HCT116 (cell line): ENCODE measurements at regions not wholly inside any gene's neighbourhood (a gene's known extent, or its start where the extent isn't known, plus 50 kb on each side); places are given as distances from the start of the nearest gene placed in this dataset.

Source experiments
- ATAC-seq: fragments of 200-7000 bp; cut with Tn5 transposase; 2 replicates; pipeline ENCODE4 v1.9.1; 2020; ENCODE audit warnings: mild to moderate bottlenecking, moderate library complexity
- BruUV-seq: library from RNA; stranded (reverse); fragments of 400-500 nt; replicated peaks from 2 replicates; lab custom pipeline; 2021; lab: Mats Ljungman, UMichigan
- CTCF ChIA-PET: fragments of 300-600 bp; sonication (Branson Sonifier 250); formaldehyde crosslinking; loops from one replicate; lab custom pipeline; 2021; ENCODE audit warnings: antibody characterized with exemption; lab: Charles Lee
- POLR2A ChIA-PET: fragments of 300-600, 350-600 bp; sonication (Branson Sonifier 250); formaldehyde crosslinking; loops from one replicate; lab custom pipeline; 2021; ENCODE audit warnings: antibody characterized with exemption; lab: Charles Lee
- RAD21 ChIA-PET, 2 experiments: fragments of 300-600 bp; sonication (Branson Sonifier 250); formaldehyde crosslinking; loops; one replicate each; lab custom pipeline; 2023; ENCODE audit warnings: low total read pairs in 2 of 2; ENCODE audit not compliant: uncharacterized antibody in 2 of 2, unreplicated experiment in 2 of 2, low non-redundant PET in 1 of 2; lab: Charles Lee
- DNase-seq: peaks from one replicate; pipeline ENCODE4 v3.0.0-alpha.2; 2010; ENCODE audit warnings: low read depth, low spot score
- H2AFZ ChIP-seq: fragments of 200-600 bp; shearing (Covaris generic), sonication (generic); 2 replicates; pipeline ENCODE4 v1.6.1; 2017; ENCODE audit warnings: low read depth, mixed run types, mixed read lengths, antibody characterized with exemption, low read length; ENCODE audit not compliant: poor library complexity, severe bottlenecking
- H3K27ac ChIP-seq: 2 replicates; pipeline ENCODE4 v1.5.1; 2012; ENCODE audit warnings: low read depth, low read length
- H3K27me3 ChIP-seq: fragments of 200-600 bp; sonication (generic); 2 replicates; pipeline ENCODE4 v1.6.1; 2016; ENCODE audit warnings: mixed run types, low read length, mixed read lengths; ENCODE audit not compliant: insufficient read depth
- H3K36me3 ChIP-seq, 2 experiments: fragments of 200-500 bp in 1 of 2; fragments of 200-600 bp in 1 of 2; sonication (Bioruptor generic) in 1 of 2; sonication (generic) in 1 of 2; 2 replicates each; pipeline versions ENCODE4 v1.5.1 to v1.6.1; 2014 to 2016; ENCODE audit warnings: low read length in 2 of 2, inconsistent platforms in 1 of 2, mixed read lengths in 1 of 2, mixed run types in 1 of 2; ENCODE audit not compliant: insufficient read depth in 2 of 2, control insufficient read depth in 1 of 2
- H3K4me1 ChIP-seq, 2 experiments: fragments of 200-600 bp in 1 of 2; sonication (generic) in 1 of 2; 2 replicates each; pipeline versions ENCODE4 v1.5.1 to v1.6.1; 2012 to 2017; ENCODE audit warnings: low read length in 2 of 2, inconsistent platforms in 1 of 2, mild to moderate bottlenecking in 1 of 2, mixed read lengths in 1 of 2, mixed run types in 1 of 2, moderate library complexity in 1 of 2; ENCODE audit not compliant: insufficient read depth in 2 of 2, control insufficient read depth in 1 of 2
- H3K4me2 ChIP-seq: fragments of 200-600 bp; sonication (generic); 2 replicates; pipeline ENCODE4 v1.6.1; 2017; ENCODE audit warnings: mixed run types, low read length, mixed read lengths
- H3K4me3 ChIP-seq, 2 experiments: fragments of 200-600 bp in 1 of 2; sonication (generic) in 1 of 2; replicated peaks in 1 of 2; 2 replicates each; pipeline ENCODE4 v1.5.1; 2011 to 2016; ENCODE audit warnings: low read length in 2 of 2, control low read depth in 1 of 2, low read depth in 1 of 2, mild to moderate bottlenecking in 1 of 2, mixed read lengths in 1 of 2, mixed run types in 1 of 2
- H3K79me2 ChIP-seq: fragments of 200-600 bp; sonication (generic); 2 replicates; pipeline ENCODE4 v1.6.1; 2017; ENCODE audit warnings: mild to moderate bottlenecking, mixed run types, low read length, moderate library complexity, mixed read lengths; ENCODE audit not compliant: insufficient read depth
- H3K9ac ChIP-seq: fragments of 200-600 bp; sonication (generic); 2 replicates; pipeline ENCODE4 v1.6.1; 2016; ENCODE audit warnings: low read length, mixed read lengths
- H3K9me2 ChIP-seq: fragments of 200-600 bp; sonication (generic), shearing (Covaris generic); 2 replicates; pipeline ENCODE4 v1.6.1; 2017; ENCODE audit warnings: mixed run types, mild to moderate bottlenecking, moderate library complexity; ENCODE audit not compliant: insufficient read depth
- H3K9me3 ChIP-seq, 2 experiments: fragments of 200-500 bp in 1 of 2; fragments of 200-600 bp in 1 of 2; sonication (Bioruptor generic) in 1 of 2; sonication (generic) in 1 of 2; 2 replicates each; pipeline ENCODE4 v1.6.1; 2014 to 2017; ENCODE audit warnings: low read length in 2 of 2, mixed read lengths in 2 of 2, inconsistent platforms in 1 of 2, low read depth in 1 of 2, mild to moderate bottlenecking in 1 of 2, mixed run types in 1 of 2, moderate library complexity in 1 of 2; ENCODE audit not compliant: control insufficient read depth in 1 of 2, insufficient read depth in 1 of 2
- H4K20me1 ChIP-seq: fragments of 200-600 bp; sonication (generic), shearing (Covaris generic); 2 replicates; pipeline ENCODE4 v1.6.1; 2017; ENCODE audit warnings: mixed run types, mild to moderate bottlenecking, moderate library complexity; ENCODE audit not compliant: insufficient read depth
- EGR1 ChIP-seq: IDR thresholded peaks from 2 replicates; pipeline ENCODE4 v1.6.1; 2012; ENCODE audit warnings: low read depth
- EZH2 ChIP-seq: fragments of 200-600 bp; sonication (generic); IDR thresholded peaks from 2 replicates; pipeline ENCODE4 v1.6.1; 2017; ENCODE audit warnings: antibody characterized with exemption, mixed run types
- EZH2phosphoT487 ChIP-seq: fragments of 200-600 bp; IDR thresholded peaks from 2 replicates; pipeline ENCODE4 v1.6.1; 2018; ENCODE audit warnings: antibody characterized with exemption, borderline replicate concordance
- POLR2A ChIP-seq: IDR thresholded peaks from 2 replicates; pipeline ENCODE4 v1.7.0; 2011; ENCODE audit warnings: borderline replicate concordance; ENCODE audit not compliant: insufficient read depth, insufficient read length; ENCODE audit errors: extremely low read depth
- REST ChIP-seq: IDR thresholded peaks from 2 replicates; pipeline ENCODE4 v1.6.1; 2012; ENCODE audit warnings: low read depth
- SIN3A ChIP-seq: IDR thresholded peaks from 2 replicates; pipeline ENCODE4 v1.6.1; 2012; ENCODE audit warnings: low read depth
- SRF ChIP-seq: IDR thresholded peaks from 2 replicates; pipeline ENCODE4 v1.6.1; 2012; ENCODE audit warnings: low read depth
- TCF7L2 ChIP-seq: IDR thresholded peaks from 2 replicates; pipeline ENCODE4 v1.7.0; 2011; ENCODE audit warnings: borderline replicate concordance, inconsistent platforms; ENCODE audit not compliant: insufficient read depth, insufficient read length; ENCODE audit errors: extremely low read depth
- YY1 ChIP-seq: IDR thresholded peaks from 2 replicates; pipeline ENCODE4 v1.6.1; 2011; ENCODE audit warnings: low read length, low read depth, moderate library complexity, mild to moderate bottlenecking; ENCODE audit not compliant: insufficient replicate concordance; ENCODE audit errors: extremely low read depth
- ZBTB33 ChIP-seq: IDR thresholded peaks from 2 replicates; pipeline ENCODE4 v1.6.1; 2011; ENCODE audit warnings: mild to moderate bottlenecking, low read length, moderate library complexity; ENCODE audit not compliant: insufficient replicate concordance; ENCODE audit errors: extremely low read depth
- ZFX ChIP-seq: fragments of 450-650 bp; IDR thresholded peaks from 2 replicates; pipeline ENCODE4 v1.6.1; 2017
- ZNF274 ChIP-seq: fragments of 200-500 bp; sonication (Bioruptor generic); IDR thresholded peaks from 2 replicates; pipeline ENCODE4 v1.6.1; 2014; ENCODE audit warnings: mild to moderate bottlenecking, low read depth, low read length, inconsistent platforms
- intact Hi-C: fragments of 100-400 bp; cut with micrococcal nuclease; formaldehyde crosslinking; loops from 2 replicates; pipeline ENCODE4 v1.10.0; 2022

GRCh38 chr3:74423867-74424266 is 190.6 kb downstream of the CNTN3 start:
- POLR2A ChIA-PET, result no interaction called here
- no peaks in the 10 kb centered on the region for H3K36me3 ChIP-seq

GRCh38 chr3:74420538-74421124 is 193.8 kb downstream of the CNTN3 start:
- Histone ChIP-seq H4K20me1 (no peaks in the 10 kb centered on the region), H3K79me2 (no peaks in the 10 kb centered on the region), H3K9me3 (peaks cover 0 to 31% of the 10 kb centered on the region in 2 experiments; a peak in 2 of 4 replicates), H2AFZ (no peak overlapping the region), H3K27me3 (no peaks in the 10 kb centered on the region), H3K4me1 (no peaks in the 10 kb centered on the region), H3K9ac (no peak overlapping the region), H3K4me2 (no peak overlapping the region), H3K27ac (no peak overlapping the region), H3K36me3 (no peaks in the 10 kb centered on the region), H3K9me2 (no peaks in the 10 kb centered on the region), H3K4me3 (no peak overlapping the region)
- ATAC-seq, result no peak
- ChIA-PET CTCF (no interaction called here), POLR2A (no interaction called here), RAD21 (no interaction called here)
- BruUV-seq, result no TSS peak
- DNase-seq, result no peak
- intact Hi-C loops, result no loop called here
- TF ChIP-seq TCF7L2 (no peak), REST (no peak), SRF (no peak), EGR1 (no peak), ZNF274 (no peak), YY1 (no peak), ZFX (no peak), EZH2phosphoT487 (no peak), POLR2A (no peak), EZH2 (no peak)

More at GRCh38 chr3:74423867-74424266, 190.6 kb downstream of the CNTN3 start:
- DNase-seq (no peak), ATAC-seq (no peak)
- Histone ChIP-seq H3K79me2 (no peaks in the 10 kb centered on the region), H3K4me1 (no peaks in the 10 kb centered on the region), H3K4me3 (no peak overlapping the region), H2AFZ (no peak overlapping the region), H3K4me2 (no peak overlapping the region), H3K9ac (no peak overlapping the region), H3K27me3 (no peaks in the 10 kb centered on the region), H4K20me1 (no peaks in the 10 kb centered on the region), H3K9me2 (no peaks in the 10 kb centered on the region), H3K27ac (no peak overlapping the region), H3K9me3 (peaks cover 8 to 38% of the 10 kb centered on the region in 2 experiments; a peak in 2 of 4 replicates)
- RAD21 ChIA-PET, result no interaction called here
- CTCF ChIA-PET, result no interaction called here
- BruUV-seq, result no TSS peak
- intact Hi-C loops, result no loop called here
- TF ChIP-seq ZBTB33 (no peak), SIN3A (no peak), YY1 (no peak), ZFX (no peak)
